ENCODE measurements at regions not wholly inside any gene's neighbourhood (a gene's known extent, or its start where the extent isn't known, plus 50 kb on each side); places are given as distances from the start of the nearest gene placed in this dataset.

DNA sequence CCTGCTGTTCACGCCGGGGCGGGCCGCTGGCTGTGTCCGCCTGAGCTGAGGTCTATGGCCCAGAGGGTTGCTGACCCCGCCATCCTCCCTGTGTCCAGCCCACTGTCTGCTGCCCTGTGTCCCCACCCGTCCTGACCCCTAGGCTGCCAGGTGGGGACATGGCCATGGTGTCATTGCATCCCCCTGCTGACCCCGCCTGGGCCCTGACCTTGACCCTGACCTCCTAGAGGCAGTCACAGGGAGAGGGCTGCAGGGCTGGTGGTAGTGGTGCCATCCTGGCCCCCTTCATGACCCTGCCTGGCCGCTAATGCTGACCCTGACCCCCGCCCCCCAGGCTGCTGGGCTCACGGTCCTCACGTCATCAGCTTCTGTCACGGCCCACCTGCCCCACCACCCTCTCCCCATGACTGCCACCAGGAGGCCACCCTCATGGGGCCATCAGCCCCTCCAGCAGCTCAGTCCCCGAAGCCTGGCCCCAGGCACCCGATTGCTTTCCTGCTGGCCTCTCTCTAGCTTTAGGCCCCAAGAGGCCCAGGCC lies 285.9 kb downstream of the BRD1 start:
- no peak overlapping the region for H4K91ac ChIP-seq (ENCODE audit: insufficient read depth, low read depth, low read length)
- no peak overlapping the region for H2AK5ac ChIP-seq (ENCODE audit: low read depth, low read length)
- H4K5ac ChIP-seq (ENCODE audit: low read depth, low read length), result no peak overlapping the region
- no peak for DNase-seq
- H3K56ac ChIP-seq (ENCODE audit: extremely low read depth, insufficient read depth, low read length), result no peak overlapping the region
- H3K27me3 ChIP-seq (ENCODE audit: control insufficient read depth, insufficient read depth, low read length), result no peaks in the 10 kb centered on the region
- no peak overlapping the region for H3K14ac ChIP-seq (replicated peaks; ENCODE audit: low read depth, low read length)
- no peak overlapping the region for H2AK9ac ChIP-seq (replicated peaks; ENCODE audit: low read depth, low read length, poor library complexity)
- intact Hi-C loops (cut with micrococcal nuclease), result no loop called here
- no peak overlapping the region for H2BK5ac ChIP-seq (ENCODE audit: low read depth, low read length, poor library complexity, severe bottlenecking)
- H3K9me3 ChIP-seq (ENCODE audit: control insufficient read depth, insufficient read depth, low read length), result peaks cover 54% of the 10 kb centered on the region
- H3K4ac ChIP-seq (ENCODE audit: low read depth, low read length), result no peak overlapping the region
- no peak overlapping the region for H3K18ac ChIP-seq (ENCODE audit: low read depth, low read length)
- H3K79me1 ChIP-seq (ENCODE audit: low read depth in 1 of 2, low read length in 2 of 2), result no peaks in the 10 kb centered on the region
- in situ Hi-C loops (cut with MboI; ENCODE audit: low sequenced_read_pairs), result no loop called here
- 67% methylated on average over 6 of the region's 15 CpGs; no CpG with 5 or more reads in 1 of the 2 experiments for WGBS, 2 experiments (ENCODE audit: extremely low coverage in 2 of 2, insufficient read length in 1 of 2)
- no peak overlapping the region for H2AFZ ChIP-seq (replicated peaks; ENCODE audit: low read length, poor library complexity)
- H2BK15ac ChIP-seq (ENCODE audit: low read depth, low read length), result no peak overlapping the region
- H3K9me1 ChIP-seq (ENCODE audit: insufficient read depth, low read length), result no peaks in the 10 kb centered on the region
- H3K23ac ChIP-seq (ENCODE audit: low read depth, low read length), result no peak overlapping the region
- ChIA-PET CTCF (no interaction called here), POLR2A (ENCODE audit: unreplicated experiment) (no interaction called here)
- H4K20me1 ChIP-seq (ENCODE audit: insufficient read depth, low read length), result no peaks in the 10 kb centered on the region
- no peak overlapping the region for H3K27ac ChIP-seq (ENCODE audit: insufficient read depth, low read length)
- H3K36me3 ChIP-seq (ENCODE audit: control insufficient read depth, insufficient read depth, low read length), result no peaks in the 10 kb centered on the region
- no peaks in the 10 kb centered on the region for H3K4me1 ChIP-seq (ENCODE audit: control insufficient read depth, insufficient read depth, low read length)
- no TSS peak for BruUV-seq (replicated peaks)
- no peak overlapping the region for H2BK20ac ChIP-seq (ENCODE audit: low read depth, low read length)
- no peak for ATAC-seq (ENCODE audit: low read depth)
- no peak for TF ChIP-seq POLR2A (IDR thresholded peaks at IDR 0.05; ENCODE audit: low read depth, low read length)
- TF ChIP-seq CEBPB (IDR thresholded peaks at IDR 0.05; ENCODE audit: low read depth, low read length), result no peak
- TF ChIP-seq, protein P1, sequence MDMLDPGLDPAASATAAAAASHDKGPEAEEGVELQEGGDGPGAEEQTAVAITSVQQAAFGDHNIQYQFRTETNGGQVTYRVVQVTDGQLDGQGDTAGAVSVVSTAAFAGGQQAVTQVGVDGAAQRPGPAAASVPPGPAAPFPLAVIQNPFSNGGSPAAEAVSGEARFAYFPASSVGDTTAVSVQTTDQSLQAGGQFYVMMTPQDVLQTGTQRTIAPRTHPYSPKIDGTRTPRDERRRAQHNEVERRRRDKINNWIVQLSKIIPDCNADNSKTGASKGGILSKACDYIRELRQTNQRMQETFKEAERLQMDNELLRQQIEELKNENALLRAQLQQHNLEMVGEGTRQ (IDR thresholded peaks at IDR 0.05; ENCODE audit: low read depth, low read length), result no peak
- TF ChIP-seq, protein P2, sequence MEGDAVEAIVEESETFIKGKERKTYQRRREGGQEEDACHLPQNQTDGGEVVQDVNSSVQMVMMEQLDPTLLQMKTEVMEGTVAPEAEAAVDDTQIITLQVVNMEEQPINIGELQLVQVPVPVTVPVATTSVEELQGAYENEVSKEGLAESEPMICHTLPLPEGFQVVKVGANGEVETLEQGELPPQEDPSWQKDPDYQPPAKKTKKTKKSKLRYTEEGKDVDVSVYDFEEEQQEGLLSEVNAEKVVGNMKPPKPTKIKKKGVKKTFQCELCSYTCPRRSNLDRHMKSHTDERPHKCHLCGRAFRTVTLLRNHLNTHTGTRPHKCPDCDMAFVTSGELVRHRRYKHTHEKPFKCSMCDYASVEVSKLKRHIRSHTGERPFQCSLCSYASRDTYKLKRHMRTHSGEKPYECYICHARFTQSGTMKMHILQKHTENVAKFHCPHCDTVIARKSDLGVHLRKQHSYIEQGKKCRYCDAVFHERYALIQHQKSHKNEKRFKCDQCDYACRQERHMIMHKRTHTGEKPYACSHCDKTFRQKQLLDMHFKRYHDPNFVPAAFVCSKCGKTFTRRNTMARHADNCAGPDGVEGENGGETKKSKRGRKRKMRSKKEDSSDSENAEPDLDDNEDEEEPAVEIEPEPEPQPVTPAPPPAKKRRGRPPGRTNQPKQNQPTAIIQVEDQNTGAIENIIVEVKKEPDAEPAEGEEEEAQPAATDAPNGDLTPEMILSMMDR (conservative IDR thresholded peaks at IDR 0.05; ENCODE audit: low read depth, low read length), result no peak
- TF ChIP-seq NFE2L2 (IDR thresholded peaks at IDR 0.05; ENCODE audit: low read depth, low read length), result no peak
- TF ChIP-seq MAZ (IDR thresholded peaks at IDR 0.05; ENCODE audit: borderline replicate concordance, low read depth, low read length), result no peak
- no peak for TF ChIP-seq CHD1 (IDR thresholded peaks at IDR 0.05; ENCODE audit: low read depth, low read length)
- H4K8ac ChIP-seq (ENCODE audit: low read depth in 2 of 2, low read length in 2 of 2), result no peak overlapping the region
- no peak overlapping the region for H2BK120ac ChIP-seq (ENCODE audit: low read depth, low read length)
- no peak overlapping the region for H3K4me2 ChIP-seq (ENCODE audit: low read depth, low read length)
- H3K9ac ChIP-seq (ENCODE audit: low read depth, low read length), result no peak overlapping the region
- dilution Hi-C loops (cut with HindIII; ENCODE audit: low sequenced_read_pairs, unreplicated experiment), result no loop called here
- no peak overlapping the region for H3K4me3 ChIP-seq (ENCODE audit: insufficient read depth, low read depth, low read length)

Measured in IMR-90 (cell line).